Suppressor macrophage treated with lipopolysaccharide for 4 hours (primary cell): ENCODE measurements at regions not wholly inside any gene's neighbourhood (a gene's known extent, or its start where the extent isn't known, plus 50 kb on each side); places are given as distances from the start of the nearest gene placed in this dataset.
"Not testable (repeated sequence)": the region's sequence is repeated elsewhere in the genome, so short reads cannot be mapped to it uniquely, and the experiment has no call there.

ENCODE experiments used
- DNase-seq: peaks from one replicate; pipeline ENCODE4 v3.0.0-alpha.2; 2020

- no peak for DNase-seq
Observed at GRCh38 chr2:14756122-14756541, 123.6 kb downstream of the LRATD1 start.

GRCh38 chr2:14756981-14757657, 124.6 kb downstream of the LRATD1 start:
- no peak for DNase-seq

GRCh38 chr2:14759082-14759481, 126.6 kb downstream of the LRATD1 start:
- DNase-seq = no peak

- DNase-seq = no peak
Observed at GRCh38 chr2:14760169-14760568, 127.7 kb downstream of the LRATD1 start.

- no peak for DNase-seq
Observed at GRCh38 chr2:14761118-14761517, 128.6 kb downstream of the LRATD1 start.

- DNase-seq = no peak
Observed at GRCh38 chr2:14773696-14774095, 141.2 kb downstream of the LRATD1 start.

GRCh38 chr2:14774436-14774968, 142.0 kb downstream of the LRATD1 start:
- no peak for DNase-seq

GRCh38 chr2:14776216-14776615, 143.7 kb downstream of the LRATD1 start:
- no peak for DNase-seq

- no peak for DNase-seq
Observed at GRCh38 chr2:14778015-14778414, 145.5 kb downstream of the LRATD1 start.

- DNase-seq = no peak
Observed at GRCh38 chr2:14779252-14779651, 146.7 kb downstream of the LRATD1 start.

- DNase-seq = no peak
Observed at GRCh38 chr2:14781142-14781541, 148.6 kb downstream of the LRATD1 start.

- DNase-seq = not testable (repeated sequence)
Observed at GRCh38 chr2:14788814-14789213, 156.3 kb downstream of the LRATD1 start.

- no peak for DNase-seq
Observed at GRCh38 chr2:14790041-14790640, 157.6 kb downstream of the LRATD1 start.

GRCh38 chr2:14803994-14804393, 171.5 kb downstream of the LRATD1 start:
- no peak for DNase-seq

- DNase-seq = no peak
Observed at GRCh38 chr2:14804902-14805301, 172.4 kb downstream of the LRATD1 start.

GRCh38 chr2:14806613-14807012, 174.1 kb downstream of the LRATD1 start:
- DNase-seq = no peak

- DNase-seq = no peak
Observed at GRCh38 chr2:14815201-14815600, 182.7 kb downstream of the LRATD1 start.

GRCh38 chr2:14816069-14817060, 183.8 kb downstream of the LRATD1 start:
- no peak for DNase-seq

- DNase-seq = no peak
Observed at GRCh38 chr2:14817848-14818247, 185.3 kb downstream of the LRATD1 start.

- DNase-seq = no peak
Observed at GRCh38 chr2:14826518-14826917, 194.0 kb downstream of the LRATD1 start.

GRCh38 chr2:14827226-14828023, 194.9 kb downstream of the LRATD1 start:
- DNase-seq = no peak

- DNase-seq = no peak
Observed at GRCh38 chr2:14828223-14828622, 195.7 kb downstream of the LRATD1 start.
